Neural cell (in vitro differentiated cells): ENCODE measurements at regions not wholly inside any gene's neighbourhood (a gene's known extent, or its start where the extent isn't known, plus 50 kb on each side); places are given as distances from the start of the nearest gene placed in this dataset.

Experiments
- H2AFZ ChIP-seq: fragments of 200-600, 300-800 bp; sonication (generic), shearing (Covaris generic); 2 replicates; pipeline ENCODE4 v1.6.0; 2014; ENCODE audit warnings: low read depth, mild to moderate bottlenecking, antibody characterized with exemption, low read length, moderate library complexity
- H3F3A ChIP-seq: fragments of 200-600 bp; shearing (Covaris generic); 2 replicates; pipeline ENCODE4 v1.6.1; 2016; ENCODE audit warnings: mild to moderate bottlenecking, moderate library complexity, mixed read lengths, antibody characterized with exemption, low read length; ENCODE audit not compliant: insufficient read depth, poor library complexity, severe bottlenecking
- H3K27ac ChIP-seq: fragments of 200-600, 300-800 bp; sonication (generic), shearing (Covaris generic); 2 replicates; pipeline ENCODE4 v1.5.1; 2014; ENCODE audit warnings: mild to moderate bottlenecking, low read length, moderate library complexity
- H3K27me3 ChIP-seq: fragments of 300-800, 200-600 bp; sonication (generic), shearing (Covaris generic); 2 replicates; pipeline ENCODE4 v1.6.0; 2014; ENCODE audit warnings: mild to moderate bottlenecking, low read depth, low read length, moderate library complexity; ENCODE audit not compliant: insufficient read depth
- H3K36me3 ChIP-seq: fragments of 300-800, 200-600 bp; sonication (generic), shearing (Covaris generic); 2 replicates; pipeline ENCODE4 v1.5.1; 2014; ENCODE audit warnings: mild to moderate bottlenecking, antibody characterized with exemption, low read length, moderate library complexity; ENCODE audit not compliant: insufficient read depth
- H3K4me2 ChIP-seq: fragments of 300-800, 200-600 bp; sonication (generic), shearing (Covaris generic); 2 replicates; pipeline ENCODE4 v1.6.0; 2014; ENCODE audit warnings: mild to moderate bottlenecking, low read length
- H3K4me3 ChIP-seq: fragments of 300-800, 200-600 bp; sonication (generic), shearing (Covaris generic); 2 replicates; pipeline ENCODE4 v1.5.1; 2014; ENCODE audit warnings: mild to moderate bottlenecking, low read length, moderate library complexity
- H3K79me2 ChIP-seq: fragments of 200-600 bp; shearing (Covaris generic); replicated peaks from 2 replicates; pipeline ENCODE4 v1.6.0; 2014; ENCODE audit warnings: mild to moderate bottlenecking, low read length, moderate library complexity; ENCODE audit not compliant: insufficient read depth
- H3K9ac ChIP-seq: fragments of 300-800, 200-600 bp; sonication (generic), shearing (Covaris generic); 2 replicates; pipeline ENCODE4 v1.6.1; 2016; ENCODE audit warnings: mild to moderate bottlenecking, low read length, mixed read lengths
- H3K9me2 ChIP-seq: fragments of 200-600 bp; shearing (Covaris generic); 2 replicates; pipeline ENCODE4 v1.6.1; 2016; ENCODE audit warnings: mild to moderate bottlenecking, low read length, mixed read lengths; ENCODE audit not compliant: insufficient read depth
- H3K9me3 ChIP-seq: fragments of 200-600, 300-800 bp; sonication (generic), shearing (Covaris generic); 2 replicates; pipeline ENCODE4 v1.6.1; 2016; ENCODE audit warnings: mild to moderate bottlenecking, mixed run types, low read length, moderate library complexity, mixed read lengths
- H4K20me1 ChIP-seq: fragments of 200-600 bp; shearing (Covaris generic); 2 replicates; pipeline ENCODE4 v1.6.1; 2016; ENCODE audit warnings: mild to moderate bottlenecking, mixed run types; ENCODE audit not compliant: insufficient read depth
- CTCF ChIP-seq: fragments of 450-650 bp; IDR thresholded peaks from 2 replicates; pipeline ENCODE4 v1.5.1; 2014; ENCODE audit warnings: antibody characterized with exemption, mild to moderate bottlenecking, moderate library complexity; ENCODE audit not compliant: poor library complexity, severe bottlenecking
- EP300 ChIP-seq: fragments of 450-650 bp; conservative IDR thresholded peaks from 2 replicates; pipeline ENCODE4 v1.6.1; 2014; ENCODE audit warnings: antibody characterized with exemption, mild to moderate bottlenecking, moderate library complexity; ENCODE audit not compliant: poor library complexity, severe bottlenecking
- EZH2 ChIP-seq: fragments of 200-600, 300-800 bp; shearing (Covaris generic), sonication (generic); IDR thresholded peaks from 2 replicates; pipeline ENCODE4 v1.6.1; 2014; ENCODE audit warnings: antibody characterized with exemption, low read length, borderline replicate concordance, mild to moderate bottlenecking; ENCODE audit not compliant: insufficient read depth, poor library complexity, severe bottlenecking
- MXI1 ChIP-seq: fragments of 450-650 bp; conservative IDR thresholded peaks from 2 replicates; pipeline ENCODE4 v1.6.1; 2014; ENCODE audit warnings: antibody characterized with exemption, mild to moderate bottlenecking; ENCODE audit not compliant: poor library complexity, severe bottlenecking
- POLR2AphosphoS5 ChIP-seq: IDR thresholded peaks from 2 replicates; pipeline ENCODE4 v1.6.1; 2012
- RAD21 ChIP-seq: fragments of 450-650 bp; conservative IDR thresholded peaks from 2 replicates; pipeline ENCODE4 v1.6.1; 2014; ENCODE audit warnings: antibody characterized with exemption, mild to moderate bottlenecking, moderate library complexity
- REST ChIP-seq: IDR thresholded peaks from 2 replicates; pipeline ENCODE4 v1.6.1; 2012; ENCODE audit warnings: borderline replicate concordance
- SMC3 ChIP-seq: fragments of 450-650 bp; conservative IDR thresholded peaks from 2 replicates; pipeline ENCODE4 v1.6.1; 2014; ENCODE audit warnings: antibody characterized with exemption, mild to moderate bottlenecking, moderate library complexity; ENCODE audit not compliant: poor library complexity
- TAF1 ChIP-seq: IDR thresholded peaks from 2 replicates; pipeline ENCODE4 v1.6.1; 2012; ENCODE audit warnings: low read depth

GRCh38 chr12:59036347-59036746, 116.0 kb upstream of the LRIG3 start:
- no peaks in the 10 kb centered on the region for H3K36me3 ChIP-seq
- H3K9me3 ChIP-seq = no peaks in the 10 kb centered on the region
- no peaks in the 10 kb centered on the region for H3K79me2 ChIP-seq
- H4K20me1 ChIP-seq = no peaks in the 10 kb centered on the region
- H3K27ac ChIP-seq = no peak overlapping the region
- no peaks in the 10 kb centered on the region for H3F3A ChIP-seq
- H3K4me3 ChIP-seq = no peak overlapping the region
- H3K9ac ChIP-seq = no peak overlapping the region
- no peaks in the 10 kb centered on the region for H3K9me2 ChIP-seq
- no peaks in the 10 kb centered on the region for H3K27me3 ChIP-seq
- TF ChIP-seq POLR2AphosphoS5 = no peak
- no peak for TF ChIP-seq EP300
- no peak for TF ChIP-seq REST
- TF ChIP-seq RAD21 = no peak
- no peak for TF ChIP-seq TAF1
- TF ChIP-seq SMC3 = no peak
- no peak for TF ChIP-seq CTCF
- TF ChIP-seq EZH2 = no peak
- no peak for TF ChIP-seq MXI1
- no peak overlapping the region for H2AFZ ChIP-seq
- H3K4me2 ChIP-seq = no peak overlapping the region

GRCh38 chr12:59031313-59031712, 111.0 kb upstream of the LRIG3 start:
- Histone ChIP-seq H3K27me3 (no peaks in the 10 kb centered on the region), H3F3A (no peaks in the 10 kb centered on the region), H3K4me2 (no peak overlapping the region), H2AFZ (no peak overlapping the region), H3K9ac (no peak overlapping the region), H3K9me2 (no peaks in the 10 kb centered on the region), H3K27ac (no peak overlapping the region), H3K4me3 (no peak overlapping the region), H3K9me3 (no peaks in the 10 kb centered on the region), H4K20me1 (no peaks in the 10 kb centered on the region), H3K79me2 (no peaks in the 10 kb centered on the region), H3K36me3 (no peaks in the 10 kb centered on the region)
- TF ChIP-seq MXI1 = no peak

- Histone ChIP-seq H3K9me3 (no peaks in the 10 kb centered on the region), H3K27ac (no peak overlapping the region), H3K4me3 (no peak overlapping the region), H3K9ac (no peak overlapping the region), H3K79me2 (no peaks in the 10 kb centered on the region), H3K4me2 (no peak overlapping the region), H3K27me3 (no peaks in the 10 kb centered on the region), H4K20me1 (no peaks in the 10 kb centered on the region), H2AFZ (no peak overlapping the region), H3F3A (no peaks in the 10 kb centered on the region), H3K36me3 (no peaks in the 10 kb centered on the region), H3K9me2 (no peaks in the 10 kb centered on the region)
- TF ChIP-seq EP300 (no peak), TAF1 (no peak), REST (no peak), RAD21 (no peak), POLR2AphosphoS5 (no peak), EZH2 (no peak), MXI1 (no peak), SMC3 (no peak), CTCF (no peak)
Observed at GRCh38 chr12:59030415-59030814, 110.1 kb upstream of the LRIG3 start.
